ENCODE measurements at regions not wholly inside any gene's neighbourhood (a gene's known extent, or its start where the extent isn't known, plus 50 kb on each side); places are given as distances from the start of the nearest gene placed in this dataset.

DNA sequence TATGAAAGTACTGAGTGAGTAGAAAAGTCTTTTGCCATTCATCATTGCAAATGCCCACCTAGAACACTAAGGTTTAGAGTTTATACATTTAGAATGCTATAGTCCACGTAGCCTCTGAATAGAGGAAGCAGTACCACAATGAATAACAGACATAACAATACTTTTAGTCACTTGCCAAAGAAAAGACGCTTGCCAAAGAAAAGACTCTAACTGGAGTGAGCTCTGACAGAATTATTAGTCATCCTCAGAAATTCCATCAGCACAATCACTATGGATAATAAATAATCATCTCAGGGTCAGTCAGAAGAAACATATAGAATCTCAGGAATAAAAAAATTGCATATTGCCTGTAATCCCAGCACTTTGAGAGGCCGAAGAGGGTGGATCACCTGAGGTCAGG is 168.5 kb upstream of the TARS1 start:
- no peaks in the 10 kb centered on the region for H3K9me3 ChIP-seq
- peaks cover 0 to 4% of the 10 kb centered on the region in 2 donors for H3K4me1 ChIP-seq
- no peak for TF ChIP-seq CTCF (IDR thresholded peaks at IDR 0.05)
- no peaks in the 10 kb centered on the region for H3K36me3 ChIP-seq
- H3K27me3 ChIP-seq = no peaks in the 10 kb centered on the region
- H3K4me3 ChIP-seq = no peak overlapping the region
- H3K27ac ChIP-seq = no peak overlapping the region
- intact Hi-C loops (cut with DNase I) = no loop called here
- ATAC-seq (no peak), DNase-seq (no peak)

- peaks cover 0 to 7% of the 10 kb centered on the region in 2 donors for H3K4me1 ChIP-seq
- intact Hi-C loops (cut with DNase I) = no loop called here
Observed at GRCh38 chr5:33273985-33274384, 166.8 kb upstream of the TARS1 start.

DNA sequence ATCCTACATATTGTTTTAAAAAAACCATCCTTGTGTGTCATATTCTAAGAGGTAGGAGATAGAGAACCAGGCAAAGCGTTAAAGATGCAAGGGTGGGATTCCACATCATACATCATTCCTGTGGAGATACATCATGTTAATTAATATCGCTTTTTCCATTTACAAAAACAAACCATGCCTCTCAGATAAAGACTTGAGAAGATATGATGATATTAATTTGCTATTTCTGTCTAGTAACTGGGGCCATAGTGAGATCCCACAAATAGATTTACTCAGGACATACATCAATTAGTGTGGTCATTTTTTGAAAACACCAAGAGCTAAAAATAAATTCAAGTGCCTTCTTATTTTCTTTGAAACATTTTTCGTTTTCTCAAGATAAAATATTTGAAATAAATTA is 165.4 kb upstream of the TARS1 start:
- H3K4me3 ChIP-seq = no peak overlapping the region
- no peak for DNase-seq
- H3K27ac ChIP-seq = no peak overlapping the region
- no peaks in the 10 kb centered on the region for H3K9me3 ChIP-seq
- no peak for ATAC-seq
- intact Hi-C loops (cut with DNase I) = no loop called here
- H3K27me3 ChIP-seq = no peaks in the 10 kb centered on the region
- no peaks in the 10 kb centered on the region for H3K36me3 ChIP-seq
- TF ChIP-seq CTCF (IDR thresholded peaks at IDR 0.05) = no peak
- peaks cover 0 to 7% of the 10 kb centered on the region in 2 donors for H3K4me1 ChIP-seq

More at GRCh38 chr5:33273985-33274384, 166.8 kb upstream of the TARS1 start:
- DNase-seq (no peak), ATAC-seq (no peak)
- Histone ChIP-seq H3K27me3 (no peaks in the 10 kb centered on the region), H3K36me3 (no peaks in the 10 kb centered on the region), H3K4me3 (no peak overlapping the region), H3K9me3 (no peaks in the 10 kb centered on the region), H3K27ac (no peak overlapping the region)
- TF ChIP-seq CTCF (IDR thresholded peaks at IDR 0.05) = no peak

- H3K27me3 ChIP-seq = no peaks in the 10 kb centered on the region
- no peak for TF ChIP-seq CTCF (IDR thresholded peaks at IDR 0.05)
- no peak overlapping the region for H3K4me3 ChIP-seq
- DNase-seq (no peak), ATAC-seq (no peak)
- H3K4me1 ChIP-seq = peaks cover 0 to 7% of the 10 kb centered on the region in 2 donors
- H3K9me3 ChIP-seq = no peaks in the 10 kb centered on the region
- no peaks in the 10 kb centered on the region for H3K36me3 ChIP-seq
- intact Hi-C loops (cut with DNase I) = no loop called here
- H3K27ac ChIP-seq = no peak overlapping the region
Observed at GRCh38 chr5:33275921-33276627, 164.7 kb upstream of the TARS1 start.

- ATAC-seq (peak; percentile 21), DNase-seq (peak in 1 of 4 donors; percentile 30)
- Histone ChIP-seq H3K36me3 (no peaks in the 10 kb centered on the region), H3K9me3 (no peaks in the 10 kb centered on the region), H3K4me1 (peaks cover 0 to 7% of the 10 kb centered on the region in 2 donors), H3K27ac (no peak overlapping the region), H3K27me3 (no peaks in the 10 kb centered on the region), H3K4me3 (no peak overlapping the region)
- TF ChIP-seq CTCF (IDR thresholded peaks at IDR 0.05) = no peak
- intact Hi-C loops (cut with DNase I) = no loop called here
Observed at GRCh38 chr5:33276628-33276950, 164.2 kb upstream of the TARS1 start.
